ENCODE measurements at regions not wholly inside any gene's neighbourhood (a gene's known extent, or its start where the extent isn't known, plus 50 kb on each side); places are given as distances from the start of the nearest gene placed in this dataset.

GRCh38 chr11:127677660-127678425 lies 677.3 kb upstream of the KIRREL3 start:
- no peak for TF ChIP-seq CTCF (conservative IDR thresholded peaks at IDR 0.05 in 1 of 2, IDR thresholded peaks at IDR 0.05 in 1 of 2; ENCODE audit: extremely low read depth in 1 of 2, insufficient read depth in 1 of 2, low read depth in 1 of 2, low read length in 2 of 2)
- TF ChIP-seq EZH2 (IDR thresholded peaks at IDR 0.05; ENCODE audit: borderline replicate concordance, low read length): no peak
